ENCODE measurements at regions not wholly inside any gene's neighbourhood (a gene's known extent, or its start where the extent isn't known, plus 50 kb on each side); places are given as distances from the start of the nearest gene placed in this dataset.

DNA sequence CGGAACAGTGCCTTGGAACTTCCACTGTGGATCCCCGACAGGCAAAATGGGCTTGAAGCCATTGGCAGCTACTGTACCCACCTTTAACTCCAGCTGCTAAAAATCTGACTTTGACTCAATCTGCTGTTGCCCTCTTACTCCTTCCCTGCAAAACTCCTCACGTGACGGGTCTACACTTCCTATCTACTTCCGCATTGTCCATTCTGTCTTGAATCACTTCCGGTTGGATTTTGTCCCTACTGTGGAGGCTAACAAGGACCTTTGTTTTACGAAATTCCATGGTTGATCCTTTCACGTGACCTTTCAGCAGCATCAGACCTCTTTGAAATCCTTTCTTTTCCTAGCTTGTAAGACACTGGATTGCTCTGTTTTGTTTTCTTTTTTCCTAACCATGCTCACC lies 268.4 kb downstream of the PRDM2 start:
- DNase-seq (ENCODE audit: low read depth in 2 of 2): no peak

DNA sequence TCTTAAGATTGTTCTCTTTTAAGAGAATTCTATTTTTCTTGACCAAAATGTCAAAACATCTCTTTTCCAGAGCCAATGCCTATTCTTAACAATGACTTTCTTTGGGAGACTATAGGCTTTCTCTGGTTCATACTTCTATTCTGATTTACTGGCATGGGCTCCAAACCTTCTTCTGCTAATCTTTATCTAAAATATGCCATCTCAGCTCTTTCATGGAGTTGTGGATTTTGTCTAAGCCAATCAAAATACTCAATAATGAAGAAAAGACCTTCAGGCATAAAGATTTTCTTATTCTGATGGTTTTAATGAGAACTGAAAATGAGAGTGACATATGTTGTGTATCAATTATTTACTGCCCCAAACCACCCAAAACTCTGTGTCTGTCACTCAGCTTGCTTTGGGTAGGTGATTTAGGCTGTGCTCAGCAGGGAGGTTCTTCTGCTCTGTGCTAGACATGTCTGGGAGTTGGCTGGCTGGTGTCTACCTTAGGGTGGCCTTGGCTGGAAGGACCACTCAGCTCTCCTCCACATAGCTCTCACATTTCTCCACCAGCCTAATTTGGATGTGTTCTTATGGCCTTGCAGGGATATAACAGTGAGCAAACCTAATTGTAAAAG lies 270.8 kb downstream of the PRDM2 start:
- DNase-seq (ENCODE audit: low read depth in 2 of 2): no peak

DNA sequence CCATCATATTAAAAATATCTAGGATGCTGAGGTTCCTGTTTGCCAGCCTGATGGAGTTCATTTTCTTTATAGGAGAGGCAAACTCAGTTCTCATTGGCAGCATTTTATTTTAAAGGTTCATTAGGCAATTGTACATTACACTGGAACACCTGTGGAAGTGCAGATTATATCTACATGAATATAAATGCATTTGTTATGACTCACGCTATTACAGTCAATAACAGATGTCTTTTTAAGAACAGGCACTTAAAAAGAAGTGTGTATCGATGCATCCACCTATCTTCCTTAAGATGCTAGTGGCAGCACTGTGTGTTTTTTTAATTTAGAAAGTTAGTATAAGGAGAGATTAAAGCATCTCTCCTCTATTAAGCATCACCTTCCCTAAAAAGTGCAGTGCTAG lies 276.5 kb downstream of the PRDM2 start:
- no peak for DNase-seq (ENCODE audit: low read depth in 2 of 2)

DNA sequence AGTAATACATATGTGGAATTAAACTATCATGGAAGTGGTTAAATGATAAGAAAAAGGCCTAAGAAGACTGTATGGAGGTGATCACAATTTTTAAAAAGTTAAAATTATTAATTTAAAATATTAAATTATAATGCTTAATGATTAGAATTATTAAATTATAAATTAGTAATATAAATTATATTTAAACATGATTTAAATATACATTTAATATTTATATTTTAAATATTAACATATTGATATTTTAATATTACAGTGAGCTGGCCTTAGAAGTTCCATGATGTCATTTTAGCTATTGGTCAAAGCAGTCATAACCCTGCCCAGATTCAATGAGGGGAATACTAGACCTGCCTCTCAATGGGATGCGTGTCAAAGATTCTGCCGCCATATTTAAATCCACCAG lies 281.2 kb downstream of the PRDM2 start:
- DNase-seq (ENCODE audit: low read depth in 2 of 2): no peak

DNA sequence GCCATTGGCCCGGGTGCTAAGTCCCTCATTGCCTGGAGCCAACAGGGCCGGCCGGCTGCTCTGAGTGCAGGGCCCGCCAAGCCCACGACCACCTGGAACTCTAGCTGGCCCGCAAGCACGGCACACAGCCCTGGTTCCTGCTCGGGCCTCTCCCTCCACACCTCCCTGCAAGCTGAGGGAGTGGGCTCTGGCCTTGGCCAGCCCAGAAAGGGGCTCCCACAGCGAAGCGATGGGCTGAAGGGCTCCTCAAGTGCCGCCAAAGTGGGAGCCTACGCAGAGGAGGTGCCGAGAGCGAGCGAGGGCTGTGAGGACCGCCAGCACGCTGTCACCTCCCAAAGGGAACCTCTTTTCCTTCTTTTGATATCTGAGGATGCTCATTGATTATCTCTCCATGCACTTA lies 283.4 kb downstream of the PRDM2 start:
- DNase-seq (ENCODE audit: low read depth in 2 of 2): no peak

DNA sequence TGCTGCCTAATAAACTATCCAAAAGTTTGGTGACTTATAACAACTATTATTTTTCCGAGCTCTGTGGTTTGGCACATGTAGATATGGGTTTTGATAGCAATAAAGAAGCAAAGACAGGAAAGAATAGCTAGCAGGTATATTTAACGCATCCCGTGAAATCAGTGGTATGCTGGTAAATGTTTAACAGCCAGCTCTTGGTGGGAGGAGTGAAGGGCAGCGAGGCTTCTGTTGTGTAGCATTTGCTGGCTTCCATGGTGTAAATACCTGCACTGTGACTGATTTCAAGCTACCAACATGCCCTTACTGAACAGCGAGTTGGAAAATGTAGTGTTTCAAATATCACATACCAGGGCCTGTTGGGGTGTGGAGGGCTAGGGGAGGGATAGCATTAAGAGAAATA lies 291.0 kb downstream of the PRDM2 start:
- no peak for DNase-seq (ENCODE audit: low read depth in 2 of 2)

DNA sequence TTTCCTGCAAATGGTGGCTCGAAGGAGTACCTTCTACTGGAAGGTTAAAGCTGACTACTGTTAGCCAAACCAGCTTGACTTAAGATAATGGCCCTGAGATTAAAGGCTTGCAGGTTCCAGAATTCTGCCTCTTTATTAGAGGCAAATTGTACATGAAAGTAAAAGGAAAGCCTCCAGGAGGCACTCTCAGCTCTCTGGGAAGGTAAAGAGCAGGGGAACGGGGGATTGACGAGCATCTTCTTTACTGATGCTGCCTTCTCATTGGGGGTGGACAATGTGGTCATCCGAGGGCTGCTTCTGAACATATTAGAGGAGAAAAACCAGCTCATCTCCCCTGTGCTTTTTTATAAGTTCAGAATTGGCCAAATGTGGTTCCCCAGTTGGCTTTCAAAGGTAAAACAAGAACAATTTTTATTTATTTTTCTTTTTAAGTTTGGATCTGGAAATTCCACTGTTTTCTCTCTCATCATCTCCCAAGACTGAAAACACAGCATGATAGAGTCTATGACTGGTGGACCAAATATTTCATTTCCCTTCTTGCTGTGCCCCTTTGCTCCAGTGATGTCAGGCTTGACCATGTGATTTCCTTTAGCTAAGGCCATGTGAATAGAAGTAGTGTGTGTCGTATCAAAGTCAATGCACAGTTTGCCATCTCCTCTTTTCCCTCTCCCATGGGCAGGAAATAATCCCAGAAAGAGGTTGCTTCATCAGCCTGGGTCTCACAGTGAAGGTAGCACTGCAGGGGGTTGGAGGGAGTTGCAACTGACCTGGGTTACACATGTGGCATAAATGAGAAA lies 292.7 kb downstream of the PRDM2 start:
- DNase-seq (ENCODE audit: low read depth in 2 of 2): no peak

DNA sequence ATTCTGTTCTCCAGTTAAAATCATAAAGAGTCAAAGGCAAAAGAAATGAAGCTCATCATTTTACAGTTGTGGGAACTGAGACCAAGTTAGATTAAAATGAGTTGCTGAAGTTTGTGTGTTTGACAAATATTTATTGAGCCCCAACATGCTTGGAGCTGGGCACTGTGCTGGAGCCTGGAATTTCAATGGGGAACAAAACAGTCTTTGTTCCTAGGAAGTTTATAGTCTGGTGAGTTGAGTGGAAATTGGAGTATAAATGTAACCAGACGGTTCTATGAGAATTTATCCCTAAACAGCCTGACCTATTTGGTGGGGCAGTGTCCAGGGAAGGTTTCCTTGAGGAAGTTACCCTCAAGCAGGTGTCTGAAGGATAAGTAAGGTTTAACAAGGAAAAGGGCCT lies 294.4 kb downstream of the PRDM2 start:
- no peak for DNase-seq (ENCODE audit: low read depth in 2 of 2)

DNA sequence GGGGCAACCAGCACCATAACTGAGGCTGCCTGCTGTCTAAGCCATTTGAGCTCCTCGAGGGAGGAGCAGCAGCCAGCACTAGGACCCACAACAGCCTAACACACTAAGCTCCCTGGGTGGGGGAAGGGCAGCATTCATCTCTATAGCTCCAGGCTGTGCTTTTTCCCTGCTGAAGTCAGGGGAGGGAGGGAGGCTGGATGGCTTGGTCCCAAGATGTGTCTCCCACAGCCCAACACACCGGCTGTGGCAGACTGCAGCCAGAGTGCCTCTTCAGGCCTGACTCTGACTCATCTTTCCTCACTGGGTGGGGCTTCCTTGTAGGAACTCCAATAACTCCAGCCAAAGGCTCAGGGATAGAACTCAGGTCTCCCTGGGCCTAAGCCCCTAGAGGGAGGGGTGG lies 296.3 kb downstream of the PRDM2 start:
- DNase-seq (ENCODE audit: low read depth in 2 of 2): no peak

DNA sequence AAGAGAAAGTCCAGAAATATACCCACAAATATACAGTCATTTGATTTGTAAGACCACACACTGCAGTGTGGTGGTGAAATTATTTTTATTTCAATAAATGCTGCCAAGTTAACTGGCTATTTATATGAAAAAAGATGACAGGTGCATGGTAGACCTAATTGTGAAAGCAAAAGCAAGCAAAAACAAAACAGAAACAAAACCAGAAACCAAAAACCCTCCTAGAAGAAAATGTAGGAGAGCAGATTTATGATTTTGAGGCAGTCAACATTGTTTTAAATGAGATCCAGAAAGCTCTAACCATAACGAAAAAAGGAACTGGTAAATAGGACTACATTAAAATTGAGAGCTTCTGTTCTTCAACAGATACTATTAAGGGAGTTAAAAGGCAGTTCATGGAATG lies 303.6 kb downstream of the PRDM2 start:
- no peak for DNase-seq (ENCODE audit: low read depth in 2 of 2)

DNA sequence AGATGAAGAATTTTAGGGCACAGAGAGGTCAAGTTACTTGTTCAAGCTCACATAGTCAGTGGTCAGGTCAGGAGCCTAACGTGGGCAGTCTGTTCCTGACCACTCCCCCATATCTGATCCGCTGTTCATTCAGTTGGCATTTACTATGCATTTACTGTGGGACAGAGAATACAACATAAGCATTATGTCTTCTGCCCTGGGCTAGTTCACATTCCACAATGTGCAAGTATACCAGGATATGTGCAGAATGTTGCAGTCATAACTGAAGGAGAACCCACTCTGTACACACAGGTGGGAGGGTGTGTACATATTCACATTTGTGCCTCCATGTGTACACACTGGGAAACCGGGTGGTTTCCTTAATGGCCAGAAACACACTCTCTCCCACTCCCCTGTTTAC lies 309.6 kb downstream of the PRDM2 start:
- DNase-seq (ENCODE audit: low read depth in 2 of 2): no peak

DNA sequence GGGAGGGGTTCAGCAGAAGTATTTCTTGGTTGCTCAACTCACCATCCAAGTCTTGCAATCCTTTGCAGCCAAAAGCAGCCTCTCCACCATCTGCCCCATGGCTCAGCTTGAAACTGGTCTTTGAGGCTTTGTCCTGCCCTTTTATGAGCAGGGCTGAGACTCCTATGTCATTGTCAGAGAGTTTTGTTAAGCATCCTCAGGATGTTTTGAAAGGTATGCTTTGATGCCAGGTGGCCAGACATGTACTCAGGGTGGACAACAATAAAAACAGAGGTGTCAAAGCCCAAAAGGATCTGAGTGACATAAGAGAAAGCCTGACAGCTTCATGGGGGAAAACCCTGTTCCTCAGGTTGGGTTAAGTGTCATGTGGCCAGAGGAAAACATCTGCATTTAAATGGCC lies 310.5 kb downstream of the PRDM2 start:
- DNase-seq (ENCODE audit: low read depth in 2 of 2): no peak

DNA sequence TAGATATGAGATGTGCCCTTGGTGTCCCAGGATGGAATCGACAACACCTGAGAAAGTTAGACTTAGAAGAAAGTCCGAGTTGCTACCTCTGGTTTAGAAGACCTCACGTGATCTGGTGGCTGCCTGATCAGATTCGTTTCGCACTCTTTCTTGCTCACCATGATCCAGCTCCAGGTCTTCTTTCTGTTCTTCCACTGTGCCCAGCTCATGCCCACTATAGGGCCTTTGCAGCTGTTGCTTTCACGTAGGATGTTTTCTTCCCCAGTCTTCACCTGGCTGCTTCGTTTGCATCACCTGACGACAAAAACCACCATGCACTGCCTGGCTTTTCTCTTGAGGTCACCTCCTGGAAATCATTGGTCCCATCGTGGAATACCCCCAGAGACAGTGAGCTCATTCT lies 311.1 kb downstream of the PRDM2 start:
- DNase-seq (ENCODE audit: low read depth in 2 of 2): no peak

DNA sequence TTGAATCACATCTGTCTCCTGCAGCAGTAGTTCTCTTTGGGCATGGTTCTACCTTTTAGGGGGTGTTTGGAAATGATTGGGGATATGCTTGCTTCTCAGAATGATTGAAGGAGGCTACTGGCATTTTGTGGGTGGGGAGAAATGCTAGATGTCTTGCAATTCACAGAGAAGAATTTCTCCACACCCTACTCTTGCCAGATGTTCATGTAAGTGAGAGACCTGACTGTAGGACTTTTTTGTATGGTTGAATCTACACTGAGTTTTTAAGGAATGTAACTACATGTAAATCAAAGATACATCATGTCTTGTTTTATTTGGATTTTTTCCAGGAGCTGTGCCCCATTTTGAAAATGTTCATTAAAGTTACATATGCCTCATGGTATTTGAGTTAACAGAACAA lies 311.9 kb downstream of the PRDM2 start:
- DNase-seq (ENCODE audit: low read depth in 2 of 2): no peak

DNA sequence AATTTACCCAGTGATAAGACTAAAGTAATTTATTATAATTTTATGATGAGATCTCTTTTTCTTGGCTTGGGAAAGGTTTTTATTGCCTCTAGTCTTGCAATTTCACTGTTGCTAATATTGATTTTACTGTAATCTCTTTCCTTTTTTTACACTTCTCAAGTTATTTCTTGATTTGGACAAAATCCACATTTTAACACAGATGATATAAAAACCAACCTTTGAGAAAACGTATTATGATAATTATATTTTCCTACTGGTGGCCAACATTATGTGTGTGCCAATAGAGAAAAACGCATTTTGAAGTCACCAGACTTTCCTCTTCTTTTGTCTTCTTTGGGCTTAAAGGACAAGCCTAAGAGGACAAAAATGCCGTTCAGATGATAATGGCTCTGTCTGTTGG lies 314.9 kb downstream of the PRDM2 start:
- no peak for DNase-seq (ENCODE audit: low read depth in 2 of 2)

DNA sequence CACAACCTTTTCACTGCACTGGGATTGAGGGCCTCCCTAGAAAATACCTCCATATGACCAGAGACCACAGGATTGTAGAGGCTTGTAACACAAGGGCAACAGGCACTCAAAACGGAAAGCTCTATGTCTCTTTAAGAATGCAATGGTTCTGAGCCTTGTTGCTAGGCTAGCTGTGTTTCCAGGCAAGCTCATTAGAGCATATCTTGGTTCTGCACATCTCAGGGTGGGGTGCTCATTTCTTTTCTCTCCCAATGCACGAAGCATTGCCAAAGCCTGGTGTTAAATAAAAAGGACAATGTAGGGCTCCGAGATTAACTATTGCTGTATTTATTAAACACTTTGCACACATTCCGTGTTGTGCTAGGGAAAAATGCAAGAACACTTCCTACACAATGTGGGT lies 315.9 kb downstream of the PRDM2 start:
- no peak for DNase-seq (ENCODE audit: low read depth in 2 of 2)

DNA sequence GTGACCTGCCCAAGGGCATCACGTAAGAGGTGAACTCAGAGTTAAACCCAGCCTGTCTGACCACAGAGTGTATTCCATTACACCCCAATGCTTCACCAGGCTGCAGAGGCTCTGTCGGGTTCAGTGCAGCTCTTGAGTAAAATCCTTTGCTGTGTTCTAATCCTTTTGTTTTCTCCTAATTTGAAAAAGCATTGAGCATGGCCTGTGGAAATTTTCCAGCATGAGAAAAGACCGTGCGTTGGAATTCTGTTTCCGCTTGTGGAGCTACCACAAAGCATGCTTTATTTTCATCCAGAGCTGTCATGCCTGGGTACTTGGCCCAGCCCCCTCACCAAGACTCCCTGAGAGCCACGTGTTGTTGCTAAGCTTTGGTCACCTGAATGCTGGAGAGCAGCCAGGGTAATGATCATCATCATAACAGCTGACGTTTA lies 317.6 kb downstream of the PRDM2 start:
- no peak for DNase-seq (ENCODE audit: low read depth in 2 of 2)

DNA sequence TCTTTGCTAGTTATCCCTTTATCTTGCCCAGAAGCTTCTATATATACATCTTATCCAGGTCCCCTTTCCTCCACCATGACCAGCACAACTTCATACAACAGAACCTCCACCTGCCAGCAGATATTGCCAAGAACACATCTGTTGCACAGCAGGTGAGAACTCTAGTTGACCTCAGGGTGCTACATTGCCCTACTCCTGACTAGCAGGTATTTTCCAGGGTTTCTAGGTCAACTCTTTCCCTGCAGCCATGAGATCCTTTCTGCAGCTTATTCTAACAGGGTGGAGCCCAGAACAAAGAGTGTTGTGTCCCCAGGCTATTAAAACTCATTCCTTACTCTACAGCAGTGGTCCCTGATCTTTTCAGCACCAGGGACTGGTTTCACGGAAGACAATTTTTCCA lies 319.5 kb downstream of the PRDM2 start:
- DNase-seq (ENCODE audit: low read depth in 2 of 2): no peak

DNA sequence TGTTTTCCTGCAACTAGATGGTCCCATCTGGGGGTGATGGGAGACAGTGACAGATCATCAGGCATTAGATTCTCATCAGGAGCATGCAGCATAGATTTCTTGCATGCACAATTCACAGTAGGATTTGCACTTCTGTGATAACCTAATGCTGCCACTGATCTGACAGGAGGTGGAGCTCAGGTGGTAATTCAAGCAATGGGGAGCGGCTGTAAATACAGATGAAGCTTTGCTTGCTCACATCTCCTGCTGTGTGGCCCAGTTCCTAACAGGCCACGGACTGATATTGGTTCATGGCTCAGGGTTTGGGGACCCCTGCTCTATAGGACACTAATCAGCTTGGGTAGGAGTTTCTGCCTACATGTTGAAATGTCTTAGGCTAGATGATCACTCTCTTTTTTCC lies 320.0 kb downstream of the PRDM2 start:
- no peak for DNase-seq (ENCODE audit: low read depth in 2 of 2)

DNA sequence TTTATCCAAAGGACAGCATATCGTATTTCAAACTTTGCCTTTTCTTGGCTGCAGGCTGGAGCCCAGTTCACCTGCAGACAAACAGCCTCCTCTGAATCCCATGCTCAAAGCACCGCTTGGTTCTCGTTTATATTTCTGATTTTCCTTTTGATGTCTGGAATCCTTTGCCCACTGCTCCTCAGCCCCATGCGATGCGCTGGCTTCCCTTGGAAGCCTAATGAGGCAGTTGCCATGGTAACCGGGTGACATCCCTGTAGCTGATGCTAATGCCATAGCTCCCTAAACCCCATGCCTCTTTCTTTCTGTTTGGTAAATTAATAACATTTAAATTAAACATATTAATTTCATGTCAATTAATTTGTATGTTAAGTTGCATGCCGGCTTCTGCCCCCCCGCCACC lies 327.1 kb downstream of the PRDM2 start:
- DNase-seq (ENCODE audit: low read depth in 2 of 2): no peak

DNA sequence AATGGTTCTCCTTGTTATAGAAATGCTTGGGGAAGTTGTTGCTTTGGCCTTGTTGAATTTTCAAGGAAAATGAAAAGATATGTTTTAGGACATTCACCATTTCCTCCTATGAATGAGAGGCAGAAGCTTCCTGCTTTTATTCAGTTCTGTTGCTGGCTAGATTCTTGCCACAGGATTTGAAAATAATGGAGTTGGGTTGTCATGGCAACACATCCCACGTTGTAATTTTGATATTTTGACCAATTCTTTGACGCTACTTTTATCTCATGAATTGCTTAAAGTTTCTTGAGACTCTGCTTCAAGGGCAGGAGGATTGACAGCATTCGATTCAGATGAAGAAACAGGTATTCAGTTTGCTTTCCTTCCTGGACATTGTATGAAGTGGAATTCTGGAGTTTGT lies 331.5 kb downstream of the PRDM2 start:
- no peak for DNase-seq (ENCODE audit: low read depth in 2 of 2)

DNA sequence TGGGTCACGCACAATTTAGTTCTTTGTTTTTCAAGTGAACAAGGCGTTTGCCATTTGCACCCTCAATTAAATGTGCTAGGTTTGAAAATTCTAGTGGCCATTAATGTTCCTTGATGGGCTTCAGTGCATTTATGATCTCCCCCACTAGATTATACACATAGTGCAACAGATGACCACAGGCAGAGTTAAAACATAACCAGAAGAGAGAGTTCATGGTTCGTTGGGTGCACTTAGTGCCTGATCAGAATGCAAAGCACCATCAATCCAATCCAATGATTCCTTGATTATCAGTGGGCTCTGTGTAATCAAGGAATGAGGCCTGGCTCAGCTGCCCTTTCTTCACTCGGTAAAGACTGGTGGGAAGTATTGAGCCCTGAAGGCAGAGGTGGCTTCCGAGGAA lies 334.5 kb downstream of the PRDM2 start:
- no peak for DNase-seq (ENCODE audit: low read depth in 2 of 2)

DNA sequence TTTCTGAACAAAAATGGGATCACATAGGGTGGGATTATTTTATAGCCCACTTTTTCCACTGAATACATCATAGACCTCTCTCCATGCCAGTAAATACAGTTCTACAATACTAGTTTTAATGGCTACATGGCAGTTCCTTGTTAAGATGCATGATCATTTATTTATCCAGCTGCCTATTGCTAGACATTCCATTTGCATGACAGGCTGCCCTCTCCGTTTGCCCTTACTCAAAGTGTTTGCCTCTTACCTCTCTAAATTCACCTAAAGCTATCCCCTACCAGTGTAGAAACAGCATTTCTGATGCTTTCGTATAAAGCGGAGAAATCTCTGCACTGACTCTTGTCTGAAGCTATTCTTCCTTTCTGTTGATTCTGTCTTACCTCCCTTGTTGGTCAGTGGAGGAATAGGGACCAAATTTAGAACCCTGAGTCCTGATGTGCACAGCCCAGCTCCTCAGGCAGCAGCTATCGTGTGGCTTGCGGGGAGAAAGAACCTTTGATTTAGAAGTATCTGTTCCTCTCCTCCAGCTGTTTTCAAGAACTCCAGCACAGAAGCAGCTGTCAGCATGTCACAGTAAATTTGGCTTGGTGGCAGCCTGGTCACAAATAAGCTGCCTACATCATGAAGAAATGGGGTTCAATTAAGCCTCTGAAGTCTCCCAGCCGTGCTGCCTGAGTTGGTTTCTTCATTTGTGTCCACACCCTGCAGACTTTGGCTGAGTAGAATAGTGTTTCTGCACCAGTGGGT lies 337.3 kb downstream of the PRDM2 start:
- no peak for DNase-seq (ENCODE audit: low read depth in 2 of 2)

Measured in dermis microvascular lymphatic vessel endothelial cell (primary cell).